ENCODE measurements at regions not wholly inside any gene's neighbourhood (a gene's known extent, or its start where the extent isn't known, plus 50 kb on each side); places are given as distances from the start of the nearest gene placed in this dataset.

DNA sequence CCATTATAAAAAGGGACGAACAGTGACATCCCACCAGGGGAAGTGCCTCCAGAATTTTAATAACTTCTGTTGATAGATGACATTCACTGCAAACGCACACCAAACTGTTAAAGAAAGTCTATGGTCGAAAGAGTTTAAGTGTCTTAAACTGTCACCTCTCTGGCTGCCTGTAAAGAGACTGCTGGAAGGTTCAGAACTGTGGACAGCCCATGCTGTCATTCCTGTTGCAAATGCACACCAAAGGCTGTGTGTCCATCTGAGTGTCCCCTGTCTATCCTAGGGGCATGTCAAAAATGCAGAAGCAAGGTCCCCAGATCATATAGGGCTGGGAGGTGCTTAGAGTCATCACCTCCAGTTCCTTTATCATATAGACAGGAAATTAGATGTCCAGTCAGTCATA is 171.8 kb downstream of the CYRIA start:
- TF ChIP-seq, protein P1, sequence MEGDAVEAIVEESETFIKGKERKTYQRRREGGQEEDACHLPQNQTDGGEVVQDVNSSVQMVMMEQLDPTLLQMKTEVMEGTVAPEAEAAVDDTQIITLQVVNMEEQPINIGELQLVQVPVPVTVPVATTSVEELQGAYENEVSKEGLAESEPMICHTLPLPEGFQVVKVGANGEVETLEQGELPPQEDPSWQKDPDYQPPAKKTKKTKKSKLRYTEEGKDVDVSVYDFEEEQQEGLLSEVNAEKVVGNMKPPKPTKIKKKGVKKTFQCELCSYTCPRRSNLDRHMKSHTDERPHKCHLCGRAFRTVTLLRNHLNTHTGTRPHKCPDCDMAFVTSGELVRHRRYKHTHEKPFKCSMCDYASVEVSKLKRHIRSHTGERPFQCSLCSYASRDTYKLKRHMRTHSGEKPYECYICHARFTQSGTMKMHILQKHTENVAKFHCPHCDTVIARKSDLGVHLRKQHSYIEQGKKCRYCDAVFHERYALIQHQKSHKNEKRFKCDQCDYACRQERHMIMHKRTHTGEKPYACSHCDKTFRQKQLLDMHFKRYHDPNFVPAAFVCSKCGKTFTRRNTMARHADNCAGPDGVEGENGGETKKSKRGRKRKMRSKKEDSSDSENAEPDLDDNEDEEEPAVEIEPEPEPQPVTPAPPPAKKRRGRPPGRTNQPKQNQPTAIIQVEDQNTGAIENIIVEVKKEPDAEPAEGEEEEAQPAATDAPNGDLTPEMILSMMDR (IDR thresholded peaks at IDR 0.05), result no peak
- no peak for TF ChIP-seq EZH2 (IDR thresholded peaks at IDR 0.05; ENCODE audit: borderline replicate concordance, insufficient read depth, low read depth, low read length, poor library complexity, severe bottlenecking)

Measured in B cell (primary cell).